ENCODE measurements at regions not wholly inside any gene's neighbourhood (a gene's known extent, or its start where the extent isn't known, plus 50 kb on each side); places are given as distances from the start of the nearest gene placed in this dataset.

GRCh38 chr1:116205941-116206679 is 94.9 kb downstream of the MAB21L3 start:
- Histone ChIP-seq H3K36me3 (replicated peaks in 1 of 2; ENCODE audit: insufficient read depth in 1 of 2, low read depth in 2 of 2) (no peaks in the 10 kb centered on the region), H3K4me3 (no peak overlapping the region), H3K9me3 (no peaks in the 10 kb centered on the region), H3K27ac (no peak overlapping the region), H3K4me1 (peaks cover 5% of the 10 kb centered on the region), H3K27me3 (no peaks in the 10 kb centered on the region)
- no peak for DNase-seq
- TF ChIP-seq, protein P1, sequence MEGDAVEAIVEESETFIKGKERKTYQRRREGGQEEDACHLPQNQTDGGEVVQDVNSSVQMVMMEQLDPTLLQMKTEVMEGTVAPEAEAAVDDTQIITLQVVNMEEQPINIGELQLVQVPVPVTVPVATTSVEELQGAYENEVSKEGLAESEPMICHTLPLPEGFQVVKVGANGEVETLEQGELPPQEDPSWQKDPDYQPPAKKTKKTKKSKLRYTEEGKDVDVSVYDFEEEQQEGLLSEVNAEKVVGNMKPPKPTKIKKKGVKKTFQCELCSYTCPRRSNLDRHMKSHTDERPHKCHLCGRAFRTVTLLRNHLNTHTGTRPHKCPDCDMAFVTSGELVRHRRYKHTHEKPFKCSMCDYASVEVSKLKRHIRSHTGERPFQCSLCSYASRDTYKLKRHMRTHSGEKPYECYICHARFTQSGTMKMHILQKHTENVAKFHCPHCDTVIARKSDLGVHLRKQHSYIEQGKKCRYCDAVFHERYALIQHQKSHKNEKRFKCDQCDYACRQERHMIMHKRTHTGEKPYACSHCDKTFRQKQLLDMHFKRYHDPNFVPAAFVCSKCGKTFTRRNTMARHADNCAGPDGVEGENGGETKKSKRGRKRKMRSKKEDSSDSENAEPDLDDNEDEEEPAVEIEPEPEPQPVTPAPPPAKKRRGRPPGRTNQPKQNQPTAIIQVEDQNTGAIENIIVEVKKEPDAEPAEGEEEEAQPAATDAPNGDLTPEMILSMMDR (IDR thresholded peaks at IDR 0.05) = no peak
- no peak for TF ChIP-seq POLR2A (IDR thresholded peaks at IDR 0.05)
- ATAC-seq = no peak
- intact Hi-C loops (cut with DNase I) = no loop called here
- WGBS, 2 donors = 89 to 92% methylated on average over 3 of the region's 3 CpGs

DNA sequence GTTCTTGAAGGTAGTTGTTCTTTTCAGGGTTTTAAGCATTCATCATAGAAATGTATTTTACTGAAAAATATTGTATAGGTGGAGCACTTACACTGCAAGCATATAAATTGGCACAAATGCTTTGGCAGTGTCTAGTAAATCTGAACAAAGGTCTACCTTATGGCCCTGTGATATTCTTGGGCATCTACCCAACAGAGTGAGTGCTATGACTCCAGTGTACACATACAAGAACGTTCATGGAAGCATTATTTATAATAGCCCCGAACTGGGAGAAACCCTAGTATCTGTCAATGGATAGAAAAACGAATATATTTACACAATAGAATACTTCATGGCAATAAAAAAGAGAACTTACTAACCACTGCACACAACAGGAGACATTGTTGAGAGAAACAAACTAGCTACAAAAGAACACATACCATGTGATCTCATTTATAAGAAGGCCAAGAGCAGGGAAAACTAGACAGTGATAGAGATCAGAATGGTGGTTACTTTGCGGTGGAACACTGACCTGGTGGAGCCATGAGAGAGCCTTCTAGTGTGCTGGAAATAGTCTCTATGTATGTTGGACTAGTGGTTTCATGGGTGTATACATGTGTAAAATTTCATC is 96.0 kb downstream of the MAB21L3 start:
- Histone ChIP-seq H3K4me3 (no peak overlapping the region), H3K9me3 (no peaks in the 10 kb centered on the region), H3K27ac (no peak overlapping the region), H3K4me1 (peaks cover 5% of the 10 kb centered on the region), H3K36me3 (replicated peaks in 1 of 2; ENCODE audit: insufficient read depth in 1 of 2, low read depth in 2 of 2) (no peaks in the 10 kb centered on the region), H3K27me3 (no peaks in the 10 kb centered on the region)
- DNase-seq (no peak), ATAC-seq (no peak)
- no peak for TF ChIP-seq POLR2A (IDR thresholded peaks at IDR 0.05)
- TF ChIP-seq, protein P1 (IDR thresholded peaks at IDR 0.05) = no peak
- intact Hi-C loops (cut with DNase I) = no loop called here
- WGBS, 2 donors = 39 to 40% methylated on average over 4 of the region's 4 CpGs

- Histone ChIP-seq H3K4me3 (no peak overlapping the region), H3K4me1 (peaks cover 1% of the 10 kb centered on the region), H3K27me3 (no peaks in the 10 kb centered on the region), H3K27ac (no peak overlapping the region), H3K36me3 (replicated peaks in 1 of 2; ENCODE audit: insufficient read depth in 1 of 2, low read depth in 2 of 2) (no peaks in the 10 kb centered on the region), H3K9me3 (no peaks in the 10 kb centered on the region)
- 91 to 93% methylated on average over 6 of the region's 6 CpGs for WGBS, 2 donors
- DNase-seq (no peak), ATAC-seq (no peak)
- intact Hi-C loops (cut with DNase I) = no loop called here
- TF ChIP-seq POLR2A (IDR thresholded peaks at IDR 0.05) = no peak
- TF ChIP-seq, protein P1 (IDR thresholded peaks at IDR 0.05) = no peak
Observed at GRCh38 chr1:116208136-116208535, 96.9 kb downstream of the MAB21L3 start.

DNA sequence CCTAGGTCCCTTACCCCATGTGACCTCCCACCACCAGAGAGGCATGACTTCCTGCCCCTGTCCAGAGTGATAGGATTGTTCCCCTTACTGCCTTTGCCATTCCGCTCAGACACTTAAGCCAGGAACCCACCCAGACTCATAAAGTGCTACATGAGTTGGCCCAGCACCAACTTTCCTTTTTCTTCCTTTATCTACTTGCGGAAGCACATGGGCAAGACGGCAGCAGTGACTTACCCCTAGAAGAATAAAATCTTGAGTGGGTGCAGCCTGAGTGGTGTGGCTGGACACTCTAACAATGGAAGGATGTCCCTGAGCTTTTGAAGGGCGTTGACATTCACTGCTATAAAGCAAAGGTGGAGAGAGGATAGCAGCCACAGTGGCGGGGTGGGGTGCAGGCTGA is 100.1 kb downstream of the MAB21L3 start:
- 77 to 81% methylated on average over 5 of the region's 5 CpGs for WGBS, 2 donors
- no peak overlapping the region for H3K27ac ChIP-seq

More for the DNA sequence above, 100.1 kb downstream of the MAB21L3 start:
- H3K27me3 ChIP-seq = no peaks in the 10 kb centered on the region
- intact Hi-C loops (cut with DNase I) = no loop called here
- no peak overlapping the region for H3K4me3 ChIP-seq
- ATAC-seq = no peak
- no peak for DNase-seq
- H3K9me3 ChIP-seq = no peaks in the 10 kb centered on the region
- H3K4me1 ChIP-seq = no peaks in the 10 kb centered on the region
- TF ChIP-seq, protein P1 (IDR thresholded peaks at IDR 0.05) = no peak
- TF ChIP-seq POLR2A (IDR thresholded peaks at IDR 0.05) = no peak
- H3K36me3 ChIP-seq (replicated peaks in 1 of 2; ENCODE audit: insufficient read depth in 1 of 2, low read depth in 2 of 2) = no peaks in the 10 kb centered on the region
